DMS 273 treated with DMSO at 0.1 percent for 48 hours (cell line): ENCODE measurements at regions not wholly inside any gene's neighbourhood (a gene's known extent, or its start where the extent isn't known, plus 50 kb on each side); places are given as distances from the start of the nearest gene placed in this dataset.

Source experiments
- DNase-seq: peaks from one replicate; lab custom pipeline; 2025; lab: John Stamatoyannopoulos, UW

DNA sequence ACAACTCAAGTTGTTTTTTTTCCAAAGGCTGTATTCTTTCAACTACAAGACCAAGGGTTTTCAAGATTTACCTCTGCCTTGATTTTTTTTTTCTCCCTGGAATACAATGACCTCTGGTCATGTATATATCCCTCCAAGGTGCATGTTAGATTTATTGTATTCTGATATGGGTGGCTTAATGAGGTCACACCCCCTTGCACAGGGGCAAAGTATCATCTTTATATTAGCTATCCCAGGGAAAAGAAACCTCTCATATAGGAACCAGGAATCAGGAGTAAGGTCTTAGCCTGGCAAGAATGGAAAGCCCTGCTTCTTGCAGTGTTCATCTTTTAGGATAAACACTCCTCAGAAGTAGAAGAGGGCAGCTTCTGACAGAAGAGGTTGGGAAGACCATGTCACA, 516.9 kb upstream of the TENM4 start:
- DNase-seq = no peak

DNA sequence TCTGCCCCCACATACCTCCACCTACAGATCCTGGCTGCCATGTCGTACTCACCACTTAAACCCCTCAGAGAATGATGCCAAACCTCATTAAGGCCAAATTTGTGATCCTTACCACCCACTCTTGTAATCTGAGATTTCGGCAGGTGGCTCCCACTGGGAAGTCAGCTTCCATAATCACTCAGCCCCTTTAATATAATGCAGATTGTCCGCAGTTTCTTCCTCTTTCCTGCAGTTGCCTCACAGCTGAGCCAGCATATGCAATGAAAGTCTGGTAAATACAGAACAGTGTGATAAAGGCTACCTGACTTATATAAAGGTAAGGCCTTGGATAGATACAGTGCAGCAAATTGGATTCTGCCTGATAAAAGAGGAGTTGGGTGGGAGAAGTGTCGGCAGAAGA, 515.2 kb upstream of the TENM4 start:
- no peak for DNase-seq

DNA sequence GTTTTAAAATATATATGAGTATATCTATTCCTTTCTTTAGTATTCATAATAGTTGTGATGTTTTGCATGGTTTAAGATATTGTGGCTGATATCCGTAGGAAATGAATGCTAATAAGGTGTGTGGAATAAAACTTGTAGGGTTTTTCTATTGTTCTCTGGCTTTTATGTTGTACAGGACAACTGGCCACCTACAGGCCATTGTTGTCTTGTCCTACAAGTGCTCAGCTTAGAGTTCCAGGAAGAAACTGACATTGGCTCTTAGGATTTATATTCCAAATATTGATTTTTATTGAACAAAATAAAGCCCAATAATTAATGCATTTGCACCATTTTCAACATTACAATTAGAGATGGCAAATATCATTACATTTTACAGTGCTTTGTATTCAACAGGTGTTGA, 512.8 kb upstream of the TENM4 start:
- no peak for DNase-seq

- DNase-seq = no peak
Observed at GRCh38 chr11:79950741-79951140, 509.9 kb upstream of the TENM4 start.

GRCh38 chr11:79950172-79950571, 509.3 kb upstream of the TENM4 start:
- no peak for DNase-seq

DNA sequence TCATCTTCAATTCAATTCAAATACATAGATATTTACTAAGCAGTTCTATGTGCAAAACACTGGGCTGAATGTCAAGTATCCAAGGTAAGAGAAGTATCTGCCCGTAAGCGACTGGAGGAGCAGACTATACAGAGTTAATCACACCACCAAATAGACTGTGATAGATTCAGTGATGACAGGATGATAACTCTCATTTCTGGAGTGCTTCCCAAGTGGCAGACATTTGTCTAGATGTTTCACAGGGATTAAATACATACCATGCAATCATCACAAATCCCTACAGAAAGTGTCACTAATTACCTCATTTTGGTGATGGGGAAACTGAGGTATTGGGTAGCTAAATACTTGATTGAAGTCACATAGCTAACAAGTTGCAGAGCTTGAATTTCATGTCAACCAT, 508.7 kb upstream of the TENM4 start:
- no peak for DNase-seq

DNA sequence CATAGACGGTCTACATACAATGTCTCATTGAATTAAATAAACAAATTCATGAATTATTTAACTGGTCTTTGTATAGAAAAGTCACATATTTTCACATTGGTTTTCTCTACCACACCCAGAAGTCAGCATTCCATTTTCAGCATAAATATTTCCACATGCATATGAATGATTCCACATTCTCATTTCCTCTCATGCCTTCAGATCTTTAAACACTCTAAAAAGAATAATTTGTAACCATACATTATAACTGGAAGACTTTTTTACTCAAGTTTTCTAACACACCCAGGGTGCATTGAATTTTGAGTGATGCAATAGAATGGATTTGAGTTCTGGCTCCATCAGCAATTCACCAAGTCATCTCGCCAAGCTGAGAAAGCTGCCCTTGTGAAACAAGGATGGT, 501.8 kb upstream of the TENM4 start:
- DNase-seq = no peak

DNA sequence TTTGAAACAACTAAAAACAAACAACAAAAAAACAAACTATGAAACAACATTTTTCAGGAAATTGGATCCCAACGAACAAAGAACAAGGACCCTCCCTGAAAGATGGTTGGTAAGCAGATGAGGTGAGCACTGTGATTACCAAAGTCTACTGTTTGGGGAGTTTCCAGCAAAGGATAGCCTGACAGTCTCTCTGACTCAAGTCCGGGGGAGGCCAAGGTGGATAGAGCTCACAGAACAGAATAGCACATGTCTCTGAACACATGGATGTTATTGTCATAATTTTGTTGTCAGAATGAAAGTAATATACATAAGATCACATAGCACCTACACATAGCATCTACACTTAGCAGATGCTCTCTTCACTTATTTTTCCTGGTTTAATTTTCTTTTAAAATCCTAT, 501.3 kb upstream of the TENM4 start:
- no peak for DNase-seq

GRCh38 chr11:79940974-79941735, 500.3 kb upstream of the TENM4 start:
- DNase-seq = no peak

DNA sequence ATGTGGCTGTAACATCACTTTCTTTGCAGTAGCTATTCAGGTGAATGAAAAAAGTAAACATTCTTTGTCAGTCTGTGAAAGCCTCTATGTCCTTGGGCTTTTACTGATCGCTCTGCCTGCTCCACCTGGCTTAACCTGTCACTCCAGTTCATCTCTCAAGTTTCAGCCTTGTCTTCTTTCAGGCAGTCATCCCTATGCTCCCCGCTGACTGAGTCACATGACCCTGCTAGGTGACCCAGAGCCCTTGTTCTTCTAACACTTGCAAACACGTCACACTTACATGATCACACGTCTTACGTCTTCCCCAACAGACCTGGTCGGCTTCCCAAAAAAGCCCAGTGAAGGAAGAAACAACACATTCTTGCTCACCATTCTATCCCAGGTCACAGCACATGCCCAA, 499.3 kb upstream of the TENM4 start:
- no peak for DNase-seq

- no peak for DNase-seq
Observed at GRCh38 chr11:79939111-79939510, 498.3 kb upstream of the TENM4 start.

DNA sequence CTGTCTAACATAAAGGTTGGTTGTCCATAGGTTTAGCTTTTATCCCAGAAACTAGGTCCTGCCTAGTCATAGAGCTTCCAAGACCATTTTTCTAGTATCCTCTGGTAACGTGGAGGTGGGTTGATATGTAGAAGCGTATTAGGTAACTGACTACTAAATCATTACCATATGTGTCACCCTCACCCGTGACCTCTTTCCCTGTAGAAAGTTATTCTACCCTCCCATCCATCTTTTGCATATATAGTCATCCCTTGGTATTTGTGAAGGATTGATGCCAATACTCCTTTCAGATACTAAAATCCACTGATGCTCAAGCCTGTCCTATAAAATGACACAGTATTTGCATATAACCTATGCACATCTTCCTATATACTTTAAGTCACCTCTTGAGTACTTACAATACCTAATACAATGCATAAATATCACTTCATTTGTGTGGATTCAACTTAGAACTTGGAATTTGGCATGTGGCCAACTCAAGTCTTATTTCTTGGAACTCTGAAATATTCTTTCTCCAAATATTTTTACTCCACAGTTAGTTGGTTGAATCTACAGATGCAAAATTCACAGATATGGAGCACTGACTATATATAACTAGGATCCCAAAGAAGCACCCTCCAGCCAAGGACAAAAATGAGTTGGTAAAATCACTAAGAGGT, 497.0 kb upstream of the TENM4 start:
- DNase-seq = no peak

GRCh38 chr11:79932612-79933011, 491.8 kb upstream of the TENM4 start:
- no peak for DNase-seq

DNA sequence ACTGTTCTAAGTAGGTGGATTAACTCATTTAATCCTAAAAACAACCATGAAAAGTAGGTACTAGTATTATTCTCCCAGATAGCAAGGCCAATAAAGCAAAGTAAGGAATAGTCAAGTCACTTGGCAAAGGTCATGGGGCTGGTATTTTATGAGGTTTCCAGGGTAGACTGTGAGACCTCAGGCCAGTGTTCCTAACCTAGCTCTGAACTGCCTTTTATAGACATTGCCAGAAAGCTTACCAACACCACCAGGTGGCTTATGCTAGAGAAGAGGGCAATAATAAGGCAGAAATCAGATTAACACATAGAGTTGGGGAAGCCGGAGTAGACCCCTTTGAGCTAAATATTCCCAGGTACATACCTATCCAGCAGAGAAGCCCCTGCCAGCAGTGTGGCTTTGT, 490.9 kb upstream of the TENM4 start:
- no peak for DNase-seq

DNA sequence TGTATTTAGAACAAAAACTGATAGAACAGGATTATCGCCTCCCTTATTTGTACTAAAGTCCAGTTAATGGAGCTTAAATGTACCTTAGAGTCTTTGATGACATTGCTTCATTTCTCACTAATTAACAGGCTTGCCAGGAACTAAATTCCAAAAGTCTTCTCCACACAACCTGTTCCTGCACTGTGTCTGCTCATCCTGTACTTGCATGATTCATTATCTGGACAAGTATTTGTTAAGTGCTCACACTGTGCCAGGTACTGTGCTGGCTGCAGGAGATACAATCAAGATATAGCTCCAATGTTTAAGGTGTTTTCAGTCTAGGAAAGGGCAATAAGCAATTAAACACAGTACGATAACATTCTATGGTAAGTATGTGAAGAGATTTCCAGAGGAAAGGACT, 485.9 kb upstream of the TENM4 start:
- no peak for DNase-seq

DNA sequence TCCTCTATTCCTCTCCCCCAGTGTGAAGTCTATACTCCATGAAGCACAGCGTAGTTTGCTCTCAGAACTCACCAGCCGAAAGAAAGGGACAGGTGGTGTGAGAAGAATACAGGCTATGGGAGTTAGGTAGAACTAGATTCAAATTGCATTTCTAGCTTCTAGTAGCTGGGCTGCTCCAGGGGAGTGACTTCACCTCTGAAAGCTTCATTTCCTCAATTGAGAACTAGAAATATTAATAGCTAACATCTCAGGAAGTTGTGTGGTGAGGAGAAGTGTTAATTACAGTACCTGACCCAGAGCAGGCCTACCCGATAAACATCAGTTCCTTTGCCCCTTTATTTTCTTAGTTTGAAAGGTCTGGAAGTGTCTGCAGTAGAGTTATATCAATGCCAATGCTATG, 484.7 kb upstream of the TENM4 start:
- DNase-seq = no peak

GRCh38 chr11:79922641-79923040, 481.8 kb upstream of the TENM4 start:
- DNase-seq = no peak

- DNase-seq = no peak
Observed at GRCh38 chr11:79920480-79920879, 479.6 kb upstream of the TENM4 start.

GRCh38 chr11:79919350-79919749, 478.5 kb upstream of the TENM4 start:
- DNase-seq = no peak

DNA sequence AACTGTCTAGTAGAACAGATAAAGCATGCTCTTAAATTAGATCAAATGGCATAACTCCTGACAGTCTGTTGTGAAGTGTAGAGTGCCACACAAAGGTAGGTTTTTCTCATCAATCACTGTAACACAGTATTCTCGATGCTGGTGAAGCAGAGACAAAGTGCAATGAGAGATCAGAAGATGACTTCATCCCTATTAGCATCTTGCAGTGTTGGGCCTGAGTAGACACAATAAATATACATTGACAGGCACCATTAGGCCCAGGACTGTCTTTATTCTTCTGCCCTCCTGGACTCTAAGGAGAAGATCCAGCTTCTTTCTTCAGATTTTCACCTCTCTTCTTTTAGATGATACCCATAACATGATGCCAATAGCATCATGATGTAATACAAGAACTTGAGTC, 478.0 kb upstream of the TENM4 start:
- DNase-seq = no peak

- DNase-seq = no peak
Observed at GRCh38 chr11:79906164-79906563, 465.3 kb upstream of the TENM4 start.

DNA sequence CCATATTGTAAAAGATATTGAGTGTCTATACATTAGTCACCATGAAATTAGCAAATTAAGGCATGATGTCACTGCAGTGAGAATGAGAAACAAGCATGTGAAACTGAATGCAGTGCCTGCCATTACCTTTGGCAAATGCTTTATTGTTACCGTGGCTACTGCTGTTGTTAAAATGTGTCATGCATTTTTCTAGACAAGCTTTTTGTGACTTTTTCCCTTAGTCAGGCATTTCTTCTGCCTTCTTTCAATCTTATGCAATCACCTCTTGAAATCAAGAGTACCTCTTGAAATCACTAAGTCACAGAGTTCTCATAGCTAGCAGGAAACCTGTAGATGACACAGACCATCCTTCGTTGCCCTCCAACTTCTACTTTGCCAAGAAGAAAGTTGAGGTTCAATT, 461.7 kb upstream of the TENM4 start:
- DNase-seq = no peak

DNA sequence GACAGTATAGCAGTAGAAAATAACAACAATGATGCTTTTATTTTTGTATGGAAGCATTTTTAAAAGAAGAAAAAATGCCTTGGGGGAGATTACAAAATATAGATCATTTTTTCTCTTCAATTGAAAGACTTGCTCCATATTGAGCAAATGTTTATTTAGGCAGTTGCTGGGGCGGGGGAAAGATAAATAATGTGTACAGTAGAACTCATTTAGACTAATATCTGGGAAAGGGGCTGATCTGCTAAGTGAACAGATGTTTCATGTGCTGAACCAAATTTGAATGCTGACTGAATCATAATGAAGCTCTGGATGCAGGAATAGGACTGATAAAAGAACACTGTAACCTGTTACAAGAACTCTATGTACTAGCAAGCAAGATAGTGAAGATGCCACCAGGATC, 457.1 kb upstream of the TENM4 start:
- no peak for DNase-seq

- DNase-seq = no peak
Observed at GRCh38 chr11:79896258-79896657, 455.4 kb upstream of the TENM4 start.
